ENCODE measurements at regions not wholly inside any gene's neighbourhood (a gene's known extent, or its start where the extent isn't known, plus 50 kb on each side); places are given as distances from the start of the nearest gene placed in this dataset.

GRCh38 chr21:39025198-39025597 lies 158.1 kb downstream of the PSMG1 start:
- DNase-seq (ENCODE audit: low read depth): no peak

- no peak for DNase-seq (ENCODE audit: low read depth)
Observed at GRCh38 chr21:39024538-39024937, 158.7 kb downstream of the PSMG1 start.

GRCh38 chr21:39022863-39023693 lies 160.2 kb downstream of the PSMG1 start:
- peak; percentile 26 for DNase-seq (ENCODE audit: low read depth)

- no peak for DNase-seq (ENCODE audit: low read depth)
Observed at GRCh38 chr21:39022466-39022862, 160.8 kb downstream of the PSMG1 start.

GRCh38 chr21:39022035-39022434 lies 161.2 kb downstream of the PSMG1 start:
- DNase-seq (ENCODE audit: low read depth): no peak

GRCh38 chr21:39021478-39021832 lies 161.8 kb downstream of the PSMG1 start:
- no peak for DNase-seq (ENCODE audit: low read depth)

- peak; percentile 18 for DNase-seq (ENCODE audit: low read depth)
Observed at GRCh38 chr21:39020751-39021477, 162.3 kb downstream of the PSMG1 start.

- DNase-seq (ENCODE audit: low read depth): no peak
Observed at GRCh38 chr21:39018730-39019129, 164.5 kb downstream of the PSMG1 start.

GRCh38 chr21:39016740-39017315 lies 166.4 kb downstream of the PSMG1 start:
- DNase-seq (ENCODE audit: low read depth): peak; percentile 74

GRCh38 chr21:39014747-39015146 lies 168.5 kb downstream of the PSMG1 start:
- peak; percentile 94 for DNase-seq (ENCODE audit: low read depth)

- no peak for DNase-seq (ENCODE audit: low read depth)
Observed at GRCh38 chr21:39012326-39013230, 170.7 kb downstream of the PSMG1 start.

GRCh38 chr21:39011911-39012310 lies 171.3 kb downstream of the PSMG1 start:
- no peak for DNase-seq (ENCODE audit: low read depth)

GRCh38 chr21:39010629-39011404 lies 172.4 kb downstream of the PSMG1 start:
- no peak for DNase-seq (ENCODE audit: low read depth)

- no peak for DNase-seq (ENCODE audit: low read depth)
Observed at GRCh38 chr21:39009587-39010225, 173.5 kb downstream of the PSMG1 start.

GRCh38 chr21:39007985-39008384 lies 175.3 kb downstream of the PSMG1 start:
- no peak for DNase-seq (ENCODE audit: low read depth)

GRCh38 chr21:39007532-39007931 lies 175.7 kb downstream of the PSMG1 start:
- DNase-seq (ENCODE audit: low read depth): no peak

GRCh38 chr21:39006571-39007311 lies 176.5 kb downstream of the PSMG1 start:
- peak; percentile 57 for DNase-seq (ENCODE audit: low read depth)

GRCh38 chr21:39005502-39005787 lies 177.8 kb downstream of the PSMG1 start:
- no peak for DNase-seq (ENCODE audit: low read depth)

GRCh38 chr21:39004634-39005501 lies 178.4 kb downstream of the PSMG1 start:
- DNase-seq (ENCODE audit: low read depth): peak; percentile 51
